Type B pancreatic cell (in vitro differentiated cells): ENCODE measurements at regions not wholly inside any gene's neighbourhood (a gene's known extent, or its start where the extent isn't known, plus 50 kb on each side); places are given as distances from the start of the nearest gene placed in this dataset.

Experiments used
- DNase-seq: peaks from one replicate; pipeline ENCODE4 v3.0.0; 2021; ENCODE audit warnings: mixed read lengths; ENCODE audit not compliant: unreplicated experiment; ENCODE audit errors: extremely low spot score
- H3K27ac Mint-ChIP-seq: 2 replicates; pipeline ENCODE4 v1.8.0; 2021; ENCODE audit warnings: mild to moderate bottlenecking, mixed read lengths
- H3K27me3 Mint-ChIP-seq: 2 replicates; pipeline ENCODE4 v1.8.0; 2021; ENCODE audit warnings: mixed read lengths
- H3K36me3 Mint-ChIP-seq: 2 replicates; pipeline ENCODE4 v1.8.0; 2021; ENCODE audit warnings: mixed read lengths
- H3K4me1 Mint-ChIP-seq: one replicate; pipeline ENCODE4 v1.8.0; 2021; ENCODE audit warnings: mixed read lengths; ENCODE audit not compliant: unreplicated experiment
- H3K4me3 Mint-ChIP-seq: 2 replicates; pipeline ENCODE4 v1.8.0; 2021; ENCODE audit warnings: mild to moderate bottlenecking, mixed read lengths
- H3K9me3 Mint-ChIP-seq: 2 replicates; pipeline ENCODE4 v1.8.0; 2021; ENCODE audit warnings: mixed read lengths
- CTCF ChIP-seq: fragments of 200-600 bp; sonication (generic); conservative IDR thresholded peaks from 2 replicates; pipeline ENCODE4 v1.5.0; 2021; ENCODE audit warnings: antibody characterized with exemption, mild to moderate bottlenecking

GRCh38 chr4:20626326-20627005, 73.8 kb upstream of the PACRGL start:
- Mint-ChIP-seq H3K27me3 (peaks cover 6% of the 10 kb centered on the region), H3K4me3 (no peak overlapping the region), H3K36me3 (peaks cover 3% of the 10 kb centered on the region), H3K9me3 (no peaks in the 10 kb centered on the region), H3K4me1 (peaks cover 22% of the 10 kb centered on the region), H3K27ac (no peak overlapping the region)
- DNase-seq, result no peak
- TF ChIP-seq CTCF, result no peak

- H3K4me3 Mint-ChIP-seq, result no peak overlapping the region
- no peak for TF ChIP-seq CTCF
These were observed 72.4 kb upstream of the PACRGL start for GRCh38 chr4:20627866-20628265.

GRCh38 chr4:20629186-20630106, 70.8 kb upstream of the PACRGL start:
- peak overlapping the region; percentile 20 for H3K4me3 Mint-ChIP-seq
- no peak for TF ChIP-seq CTCF
- H3K4me1 Mint-ChIP-seq, result peaks cover 6% of the 10 kb centered on the region
- peaks cover 6% of the 10 kb centered on the region for H3K27me3 Mint-ChIP-seq
- no peak overlapping the region for H3K27ac Mint-ChIP-seq
- DNase-seq, result no peak
- H3K9me3 Mint-ChIP-seq, result no peaks in the 10 kb centered on the region
- H3K36me3 Mint-ChIP-seq, result no peaks in the 10 kb centered on the region

More at GRCh38 chr4:20627866-20628265, 72.4 kb upstream of the PACRGL start:
- Mint-ChIP-seq H3K27ac (no peak overlapping the region), H3K27me3 (peaks cover 6% of the 10 kb centered on the region), H3K36me3 (no peaks in the 10 kb centered on the region), H3K4me1 (peaks cover 15% of the 10 kb centered on the region), H3K9me3 (no peaks in the 10 kb centered on the region)
- DNase-seq, result no peak

- H3K36me3 Mint-ChIP-seq, result no peaks in the 10 kb centered on the region
- DNase-seq, result no peak
- no peak overlapping the region for H3K4me3 Mint-ChIP-seq
- no peak for TF ChIP-seq CTCF
- H3K4me1 Mint-ChIP-seq, result no peaks in the 10 kb centered on the region
- no peaks in the 10 kb centered on the region for H3K27me3 Mint-ChIP-seq
- no peak overlapping the region for H3K27ac Mint-ChIP-seq
- no peaks in the 10 kb centered on the region for H3K9me3 Mint-ChIP-seq
These were observed 61.4 kb upstream of the PACRGL start for GRCh38 chr4:20638825-20639224.

- Mint-ChIP-seq H3K36me3 (no peaks in the 10 kb centered on the region), H3K9me3 (no peaks in the 10 kb centered on the region), H3K4me3 (no peak overlapping the region), H3K27me3 (no peaks in the 10 kb centered on the region), H3K4me1 (no peaks in the 10 kb centered on the region), H3K27ac (no peak overlapping the region)
- DNase-seq, result no peak
- no peak for TF ChIP-seq CTCF
These were observed 60.9 kb upstream of the PACRGL start for GRCh38 chr4:20639346-20639745.
